HFFc6 (cell line): ENCODE measurements at regions not wholly inside any gene's neighbourhood (a gene's known extent, or its start where the extent isn't known, plus 50 kb on each side); places are given as distances from the start of the nearest gene placed in this dataset.

Experiments used
- DNase-seq: peaks from one replicate; pipeline ENCODE4 v3.0.0-alpha.2; 2018
- H3K27ac Mint-ChIP-seq: 2 replicates; pipeline ENCODE4 v1.8.0; 2020; ENCODE audit warnings: mild to moderate bottlenecking, mixed read lengths
- H3K27me3 Mint-ChIP-seq: 2 replicates; pipeline ENCODE4 v1.8.0; 2021; ENCODE audit warnings: mild to moderate bottlenecking, moderate library complexity, mixed read lengths; ENCODE audit not compliant: insufficient read depth
- H3K36me3 Mint-ChIP-seq: 2 replicates; pipeline ENCODE4 v1.8.0; 2021; ENCODE audit warnings: low read depth, mixed read lengths
- H3K4me1 Mint-ChIP-seq: 2 replicates; pipeline ENCODE4 v1.8.0; 2020; ENCODE audit warnings: low read depth, mixed read lengths
- H3K4me3 Mint-ChIP-seq: 2 replicates; pipeline ENCODE4 v1.8.0; 2020; ENCODE audit warnings: mild to moderate bottlenecking, moderate library complexity, mixed read lengths
- H3K9me3 Mint-ChIP-seq: 2 replicates; pipeline ENCODE4 v1.8.0; 2020; ENCODE audit warnings: mild to moderate bottlenecking, mixed read lengths
- CTCF ChIP-seq: fragments of 200-600 bp; sonication (generic); IDR thresholded peaks from 2 replicates; pipeline ENCODE4 v1.5.0; 2021; ENCODE audit warnings: antibody characterized with exemption, mild to moderate bottlenecking

GRCh38 chr6:74588094-74588832 is 617.6 kb downstream of the COL12A1 start:
- no peak overlapping the region for H3K27ac Mint-ChIP-seq
- H3K27me3 Mint-ChIP-seq = no peaks in the 10 kb centered on the region
- no peak for TF ChIP-seq CTCF
- no peak overlapping the region for H3K4me3 Mint-ChIP-seq
- H3K36me3 Mint-ChIP-seq = peaks cover 3% of the 10 kb centered on the region; the same call in 1 of the 2 replicates
- no peak for DNase-seq
- H3K4me1 Mint-ChIP-seq = peaks cover 7% of the 10 kb centered on the region
- no peaks in the 10 kb centered on the region; the same call in 1 of the 2 replicates for H3K9me3 Mint-ChIP-seq

- no peak overlapping the region for H3K4me3 Mint-ChIP-seq
- H3K27me3 Mint-ChIP-seq = no peaks in the 10 kb centered on the region
- no peak for DNase-seq
- H3K9me3 Mint-ChIP-seq = no peaks in the 10 kb centered on the region; the same call in 1 of the 2 replicates
- no peaks in the 10 kb centered on the region for H3K36me3 Mint-ChIP-seq
- H3K27ac Mint-ChIP-seq = no peak overlapping the region
- no peak for TF ChIP-seq CTCF
- peaks cover 7% of the 10 kb centered on the region for H3K4me1 Mint-ChIP-seq
Observed at GRCh38 chr6:74587386-74587785, 618.5 kb downstream of the COL12A1 start.

- no peaks in the 10 kb centered on the region for H3K27me3 Mint-ChIP-seq
Observed at GRCh38 chr6:74585753-74586152, 620.1 kb downstream of the COL12A1 start.

GRCh38 chr6:74581681-74582080 is 624.2 kb downstream of the COL12A1 start:
- Mint-ChIP-seq H3K27me3 (no peaks in the 10 kb centered on the region), H3K4me1 (peaks cover 32% of the 10 kb centered on the region), H3K36me3 (no peaks in the 10 kb centered on the region), H3K9me3 (no peaks in the 10 kb centered on the region), H3K4me3 (no peak overlapping the region), H3K27ac (no peak overlapping the region)
- no peak for DNase-seq
- TF ChIP-seq CTCF = no peak

More at GRCh38 chr6:74585753-74586152, 620.1 kb downstream of the COL12A1 start:
- Mint-ChIP-seq H3K27ac (no peak overlapping the region), H3K4me1 (peaks cover 11% of the 10 kb centered on the region), H3K4me3 (no peak overlapping the region), H3K36me3 (no peaks in the 10 kb centered on the region), H3K9me3 (no peaks in the 10 kb centered on the region)
- no peak for TF ChIP-seq CTCF
- DNase-seq = peak; percentile 21

GRCh38 chr6:74579794-74580193 is 626.1 kb downstream of the COL12A1 start:
- Mint-ChIP-seq H3K27ac (no peak overlapping the region), H3K27me3 (no peaks in the 10 kb centered on the region), H3K4me3 (no peak overlapping the region), H3K36me3 (no peaks in the 10 kb centered on the region), H3K4me1 (peaks cover 25% of the 10 kb centered on the region), H3K9me3 (no peaks in the 10 kb centered on the region)
- no peak for TF ChIP-seq CTCF
- no peak for DNase-seq
